ENCODE measurements at regions not wholly inside any gene's neighbourhood (a gene's known extent, or its start where the extent isn't known, plus 50 kb on each side); places are given as distances from the start of the nearest gene placed in this dataset.

- H3K36me3 ChIP-seq (ENCODE audit: low read depth), result no peaks in the 10 kb centered on the region
- DNase-seq, result no peak
- H3K4me1 ChIP-seq (replicated peaks; ENCODE audit: insufficient read depth), result no peaks in the 10 kb centered on the region
- TF ChIP-seq CTCF (conservative IDR thresholded peaks at IDR 0.05), result no peak
- TF ChIP-seq EZH2 (IDR thresholded peaks at IDR 0.05; ENCODE audit: low read depth), result no peak
- H3F3A ChIP-seq (ENCODE audit: insufficient read depth, low read depth), result no peaks in the 10 kb centered on the region; the same call in 1 of the 2 replicates
- H3K9me3 ChIP-seq (ENCODE audit: insufficient read depth, low read depth), result no peaks in the 10 kb centered on the region
- no peaks in the 10 kb centered on the region for H3K27me3 ChIP-seq (ENCODE audit: insufficient read depth, low read depth)
- no peak overlapping the region for H3K27ac ChIP-seq
- CTCF ChIA-PET, result no interaction called here
- no peaks in the 10 kb centered on the region for H3K79me2 ChIP-seq (ENCODE audit: low read depth)
- intact Hi-C loops (cut with micrococcal nuclease; ENCODE audit: unreplicated experiment), result loop anchor here (5.0 to 10.0 kb wide), 3 partner anchors 307 to 1229 kb away; no protein-coding TSS in a partner anchor
- no peak overlapping the region for H3K4me2 ChIP-seq
- H3K9me2 ChIP-seq (ENCODE audit: insufficient read depth), result no peaks in the 10 kb centered on the region
- no peak overlapping the region for H2AFZ ChIP-seq
- H4K20me1 ChIP-seq (ENCODE audit: insufficient read depth), result no peaks in the 10 kb centered on the region
- no peak overlapping the region for H3K4me3 ChIP-seq
- BruUV-seq (replicated peaks), result no TSS peak
- POLR2A ChIA-PET (ENCODE audit: unreplicated experiment), result interaction anchor here (0.5 kb wide), 1 partner anchor 305 kb away, joined by 8 read pairs; no protein-coding TSS in a partner anchor
These were observed 122.5 kb downstream of the RDH14 start for GRCh38 chr2:18437909-18438308.

DNA sequence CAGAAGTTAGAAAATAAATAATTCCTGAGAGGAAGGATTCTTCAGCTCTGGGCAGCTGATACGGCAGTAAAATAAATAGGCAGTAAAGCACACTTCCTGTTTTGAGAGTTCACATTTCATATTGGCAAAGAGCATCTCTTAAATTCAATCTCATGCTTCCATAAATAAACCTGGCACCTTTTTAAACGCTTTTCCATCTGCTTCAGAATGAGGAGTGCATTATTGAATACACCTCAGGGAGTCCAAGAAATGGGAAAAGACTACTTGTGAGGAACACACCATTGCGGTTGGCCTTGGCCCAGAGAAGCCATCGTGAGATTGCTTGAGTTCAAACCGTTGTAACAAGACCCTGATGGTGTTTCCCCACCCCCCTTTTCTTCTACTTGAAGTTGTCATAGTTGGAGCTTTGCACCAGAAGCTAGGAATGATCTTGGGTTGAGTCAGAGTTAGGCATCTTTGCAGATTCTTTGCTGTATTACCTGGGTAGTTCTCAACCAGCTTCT is 123.9 kb downstream of the RDH14 start:
- intact Hi-C loops (cut with micrococcal nuclease; ENCODE audit: unreplicated experiment), result loop anchor here (5.0 to 10.0 kb wide), 3 partner anchors 308 to 1231 kb away; no protein-coding TSS in a partner anchor
- Histone ChIP-seq H3K4me2 (no peak overlapping the region), H3K27ac (no peak overlapping the region), H3K79me2 (ENCODE audit: low read depth) (no peaks in the 10 kb centered on the region), H3K9me3 (ENCODE audit: insufficient read depth, low read depth) (no peaks in the 10 kb centered on the region; the same call in 1 of the 2 replicates), H4K20me1 (ENCODE audit: insufficient read depth) (no peaks in the 10 kb centered on the region), H3K4me1 (replicated peaks; ENCODE audit: insufficient read depth) (no peaks in the 10 kb centered on the region), H3F3A (ENCODE audit: insufficient read depth, low read depth) (no peaks in the 10 kb centered on the region; the same call in 1 of the 2 replicates), H3K4me3 (no peak overlapping the region), H2AFZ (no peak overlapping the region; the same call in 1 of the 2 replicates), H3K27me3 (ENCODE audit: insufficient read depth, low read depth) (no peaks in the 10 kb centered on the region), H3K36me3 (ENCODE audit: low read depth) (no peaks in the 10 kb centered on the region), H3K9me2 (ENCODE audit: insufficient read depth) (no peaks in the 10 kb centered on the region)
- ChIA-PET POLR2A (ENCODE audit: unreplicated experiment) (interaction anchor here (0.7 kb wide), 1 partner anchor 124 kb away, joined by 5 read pairs; the partner anchor contains the start of gene RDH14), CTCF (interaction anchor here (0.5 kb wide), 1 partner anchor 21 kb away, joined by 3 read pairs; no protein-coding TSS in a partner anchor)
- no peak for TF ChIP-seq EZH2 (IDR thresholded peaks at IDR 0.05; ENCODE audit: low read depth)
- no peak for TF ChIP-seq CTCF (conservative IDR thresholded peaks at IDR 0.05)
- DNase-seq, result no peak
- no TSS peak for BruUV-seq (replicated peaks)

DNA sequence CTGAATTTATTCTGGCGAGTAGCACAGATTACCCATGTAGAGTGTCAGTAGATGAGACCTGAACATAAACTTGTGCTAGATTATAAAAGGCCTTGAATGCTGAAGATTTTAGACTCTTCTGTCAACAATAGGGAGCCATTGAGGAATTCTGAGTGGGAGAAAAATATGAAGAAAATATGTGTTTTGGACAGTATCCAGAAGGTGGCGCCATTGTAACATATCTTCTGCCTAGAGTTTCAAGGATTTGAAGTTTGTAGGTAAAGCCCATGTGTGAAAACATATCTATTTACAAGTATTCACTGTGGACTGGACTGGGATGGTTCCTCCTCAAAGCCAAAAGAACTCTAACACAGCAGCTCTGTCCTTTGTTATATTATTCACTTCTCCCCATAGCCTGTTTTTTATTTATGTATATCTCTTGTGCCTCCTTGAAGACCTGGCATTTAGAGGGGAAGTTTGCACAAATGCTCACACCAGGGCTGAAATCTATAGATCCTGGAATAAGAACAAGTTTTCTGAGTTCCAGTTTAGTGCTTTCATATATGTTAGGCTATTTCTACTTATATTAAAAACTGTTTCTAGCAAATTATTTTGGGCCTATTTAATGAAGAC is 124.9 kb downstream of the RDH14 start:
- no peaks in the 10 kb centered on the region for H3K79me2 ChIP-seq (ENCODE audit: low read depth)
- ChIA-PET POLR2A (ENCODE audit: unreplicated experiment) (interaction anchor here (0.7 kb wide), 1 partner anchor 125 kb away, joined by 5 read pairs; the partner anchor contains the start of gene RDH14), CTCF (no interaction called here)
- H3K4me3 ChIP-seq, result no peak overlapping the region
- no peaks in the 10 kb centered on the region; the same call in 1 of the 2 replicates for H3K9me3 ChIP-seq (ENCODE audit: insufficient read depth, low read depth)
- no peaks in the 10 kb centered on the region for H3K4me1 ChIP-seq (replicated peaks; ENCODE audit: insufficient read depth)
- intact Hi-C loops (cut with micrococcal nuclease; ENCODE audit: unreplicated experiment), result loop anchor here (1.0 to 10.0 kb wide), 5 partner anchors 309 to 1428 kb away; no protein-coding TSS in a partner anchor
- TF ChIP-seq CTCF (conservative IDR thresholded peaks at IDR 0.05), result peak; percentile 90
- TF ChIP-seq EZH2 (IDR thresholded peaks at IDR 0.05; ENCODE audit: low read depth), result no peak
- H3K27me3 ChIP-seq (ENCODE audit: insufficient read depth, low read depth), result no peaks in the 10 kb centered on the region
- H2AFZ ChIP-seq, result no peak overlapping the region
- no TSS peak for BruUV-seq (replicated peaks)
- no peaks in the 10 kb centered on the region; the same call in 1 of the 2 replicates for H3F3A ChIP-seq (ENCODE audit: insufficient read depth, low read depth)
- H3K36me3 ChIP-seq (ENCODE audit: low read depth), result no peaks in the 10 kb centered on the region
- DNase-seq, result peak; percentile 25 to 45
- no peaks in the 10 kb centered on the region for H3K9me2 ChIP-seq (ENCODE audit: insufficient read depth)
- no peak overlapping the region for H3K27ac ChIP-seq
- H3K4me2 ChIP-seq, result no peak overlapping the region
- H4K20me1 ChIP-seq (ENCODE audit: insufficient read depth), result no peaks in the 10 kb centered on the region

Measured in PC-9 (cell line).